Lower leg skin (tissue), 3 donors: ENCODE measurements at regions not wholly inside any gene's neighbourhood (a gene's known extent, or its start where the extent isn't known, plus 50 kb on each side); places are given as distances from the start of the nearest gene placed in this dataset.

Source experiments
- POLR2A ChIP-seq, 2 donors: fragments of 450-650 bp; IDR thresholded peaks; one replicate each; pipeline ENCODE4 v1.6.1; 2016 to 2017; ENCODE audit warnings: antibody characterized with exemption in 2 of 2, mild to moderate bottlenecking in 1 of 2, moderate library complexity in 1 of 2
- TF ChIP-seq, protein P1 (sequence below), 3 donors: fragments of 450-650 bp; IDR thresholded peaks; one replicate each; pipeline ENCODE4 v1.5.1; 2016; ENCODE audit warnings: antibody characterized with exemption in 3 of 3, mild to moderate bottlenecking in 3 of 3, moderate library complexity in 2 of 3

DNA sequence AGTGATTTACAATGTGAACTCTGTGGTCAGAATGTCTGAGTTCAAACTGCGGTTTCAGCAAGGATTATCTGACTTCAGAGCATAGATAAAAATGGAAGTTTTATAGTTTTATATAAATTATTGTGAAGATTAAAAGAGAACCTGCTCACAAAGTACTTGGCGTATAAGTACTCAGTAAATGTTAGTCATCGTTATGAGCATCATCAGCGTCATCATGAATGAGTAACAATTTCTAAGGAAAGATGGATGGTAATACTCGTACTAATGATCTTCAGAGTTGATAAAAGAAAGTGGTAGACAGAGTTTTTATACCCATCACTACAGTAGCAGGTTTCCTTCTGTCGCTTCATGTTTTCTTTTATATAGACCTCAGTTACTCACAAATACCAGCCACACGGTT lies 341.8 kb downstream of the RAP2B start:
- TF ChIP-seq, protein P1, sequence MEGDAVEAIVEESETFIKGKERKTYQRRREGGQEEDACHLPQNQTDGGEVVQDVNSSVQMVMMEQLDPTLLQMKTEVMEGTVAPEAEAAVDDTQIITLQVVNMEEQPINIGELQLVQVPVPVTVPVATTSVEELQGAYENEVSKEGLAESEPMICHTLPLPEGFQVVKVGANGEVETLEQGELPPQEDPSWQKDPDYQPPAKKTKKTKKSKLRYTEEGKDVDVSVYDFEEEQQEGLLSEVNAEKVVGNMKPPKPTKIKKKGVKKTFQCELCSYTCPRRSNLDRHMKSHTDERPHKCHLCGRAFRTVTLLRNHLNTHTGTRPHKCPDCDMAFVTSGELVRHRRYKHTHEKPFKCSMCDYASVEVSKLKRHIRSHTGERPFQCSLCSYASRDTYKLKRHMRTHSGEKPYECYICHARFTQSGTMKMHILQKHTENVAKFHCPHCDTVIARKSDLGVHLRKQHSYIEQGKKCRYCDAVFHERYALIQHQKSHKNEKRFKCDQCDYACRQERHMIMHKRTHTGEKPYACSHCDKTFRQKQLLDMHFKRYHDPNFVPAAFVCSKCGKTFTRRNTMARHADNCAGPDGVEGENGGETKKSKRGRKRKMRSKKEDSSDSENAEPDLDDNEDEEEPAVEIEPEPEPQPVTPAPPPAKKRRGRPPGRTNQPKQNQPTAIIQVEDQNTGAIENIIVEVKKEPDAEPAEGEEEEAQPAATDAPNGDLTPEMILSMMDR (IDR thresholded peaks at IDR 0.05), result no peak
- no peak for TF ChIP-seq POLR2A (IDR thresholded peaks at IDR 0.05)
